ENCODE measurements at regions not wholly inside any gene's neighbourhood (a gene's known extent, or its start where the extent isn't known, plus 50 kb on each side); places are given as distances from the start of the nearest gene placed in this dataset.

DNA sequence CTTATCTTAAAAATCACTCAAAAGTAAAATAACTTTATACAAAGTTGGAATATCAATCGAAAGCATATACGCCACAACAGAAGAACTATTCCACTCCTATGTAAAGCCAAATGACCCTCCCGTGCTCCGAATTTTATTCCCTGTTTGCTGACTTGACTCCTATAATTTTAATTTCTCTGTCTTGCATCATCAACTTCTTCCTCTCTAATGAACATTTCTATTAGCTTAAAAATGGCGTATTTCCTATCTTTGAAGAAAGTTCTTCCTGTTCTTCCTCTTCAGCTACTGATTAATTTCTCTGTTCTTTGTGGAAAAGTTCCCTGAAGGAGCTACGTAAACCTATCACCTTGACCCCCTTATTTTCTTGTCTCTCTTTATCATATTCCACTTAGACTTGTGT, 389.3 kb downstream of the LMO7 start:
- Histone ChIP-seq H3K23ac (ENCODE audit: insufficient read length, low read depth, low read length) (no peak overlapping the region), H2AFZ (ENCODE audit: low read length) (no peak overlapping the region), H3K4me1 (ENCODE audit: insufficient read depth, low read length) (no peaks in the 10 kb centered on the region), H3K9ac (ENCODE audit: extremely low read depth, insufficient read length, low read length) (no peak overlapping the region), H3K18ac (ENCODE audit: insufficient read length, low read depth, low read length) (no peak overlapping the region), H3K14ac (ENCODE audit: insufficient read depth, low read length) (no peak overlapping the region), H2BK120ac (ENCODE audit: low read depth, low read length, poor library complexity, severe bottlenecking) (no peak overlapping the region), H3K79me2 (ENCODE audit: insufficient read depth, low read length) (no peaks in the 10 kb centered on the region), H2BK5ac (ENCODE audit: insufficient read length, low read length) (no peak overlapping the region), H3T11ph (ENCODE audit: low read length) (no peak overlapping the region), H3K79me1 (ENCODE audit: insufficient read depth, low read depth, low read length, poor library complexity, severe bottlenecking) (no peaks in the 10 kb centered on the region), H3K23me2 (ENCODE audit: insufficient read length, low read depth, low read length, poor library complexity, severe bottlenecking) (no peaks in the 10 kb centered on the region), H4K91ac (ENCODE audit: insufficient read length, low read depth, low read length) (no peak overlapping the region), H3K27me3 (ENCODE audit: insufficient read depth, low read length) (no peaks in the 10 kb centered on the region), H3K56ac (ENCODE audit: insufficient read length, low read depth, low read length) (no peak overlapping the region), H3K4me2 (ENCODE audit: insufficient read depth, insufficient read length, low read length) (no peak overlapping the region), H3K9me3 (ENCODE audit: control insufficient read depth, low read depth, low read length) (no peaks in the 10 kb centered on the region), H3K4ac (ENCODE audit: low read depth, low read length) (no peak overlapping the region), H3K27ac (ENCODE audit: insufficient read length, low read depth, low read length) (no peak overlapping the region), H4K20me1 (ENCODE audit: control insufficient read depth, insufficient read depth, insufficient read length) (no peaks in the 10 kb centered on the region), H2BK20ac (ENCODE audit: low read depth, low read length, poor library complexity, severe bottlenecking) (no peak overlapping the region), H2BK15ac (ENCODE audit: low read depth, low read length) (no peak overlapping the region), H4K8ac (replicated peaks; ENCODE audit: insufficient read length, low read depth, low read length) (no peak overlapping the region), H4K5ac (ENCODE audit: insufficient read length, low read depth, low read length) (no peak overlapping the region), H2AK5ac (ENCODE audit: insufficient read length, low read length) (no peak overlapping the region), H2BK12ac (ENCODE audit: insufficient read length, low read depth, low read length) (no peak overlapping the region)
- H3K27me3 Mint-ChIP-seq (ENCODE audit: low read depth): no peaks in the 10 kb centered on the region
- H3K36me3 Mint-ChIP-seq (ENCODE audit: insufficient read depth in 1 of 3, low read depth in 3 of 3): no peaks in the 10 kb centered on the region
- no peak for DNase-seq
- H3K9me3 Mint-ChIP-seq: no peaks in the 10 kb centered on the region
- no CpG with 5 or more reads among the region's 6 CpGs for WGBS (ENCODE audit: extremely low coverage, insufficient read length, low lambda C conversion rate)
- H3K4me3 Mint-ChIP-seq: no peak overlapping the region
- H3K4me1 Mint-ChIP-seq: peaks cover 7 to 10% of the 10 kb centered on the region in 2 experiments
- no peak overlapping the region for H3K27ac Mint-ChIP-seq
- TF ChIP-seq, protein P1, sequence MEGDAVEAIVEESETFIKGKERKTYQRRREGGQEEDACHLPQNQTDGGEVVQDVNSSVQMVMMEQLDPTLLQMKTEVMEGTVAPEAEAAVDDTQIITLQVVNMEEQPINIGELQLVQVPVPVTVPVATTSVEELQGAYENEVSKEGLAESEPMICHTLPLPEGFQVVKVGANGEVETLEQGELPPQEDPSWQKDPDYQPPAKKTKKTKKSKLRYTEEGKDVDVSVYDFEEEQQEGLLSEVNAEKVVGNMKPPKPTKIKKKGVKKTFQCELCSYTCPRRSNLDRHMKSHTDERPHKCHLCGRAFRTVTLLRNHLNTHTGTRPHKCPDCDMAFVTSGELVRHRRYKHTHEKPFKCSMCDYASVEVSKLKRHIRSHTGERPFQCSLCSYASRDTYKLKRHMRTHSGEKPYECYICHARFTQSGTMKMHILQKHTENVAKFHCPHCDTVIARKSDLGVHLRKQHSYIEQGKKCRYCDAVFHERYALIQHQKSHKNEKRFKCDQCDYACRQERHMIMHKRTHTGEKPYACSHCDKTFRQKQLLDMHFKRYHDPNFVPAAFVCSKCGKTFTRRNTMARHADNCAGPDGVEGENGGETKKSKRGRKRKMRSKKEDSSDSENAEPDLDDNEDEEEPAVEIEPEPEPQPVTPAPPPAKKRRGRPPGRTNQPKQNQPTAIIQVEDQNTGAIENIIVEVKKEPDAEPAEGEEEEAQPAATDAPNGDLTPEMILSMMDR (conservative IDR thresholded peaks at IDR 0.05): no peak
